SU-DHL-6 (cell line): ENCODE measurements at regions not wholly inside any gene's neighbourhood (a gene's known extent, or its start where the extent isn't known, plus 50 kb on each side); places are given as distances from the start of the nearest gene placed in this dataset.

Source experiments
- CTCF ChIP-seq: fragments of 200-600 bp; sonication (generic); IDR thresholded peaks from one replicate; pipeline ENCODE4 v1.5.1; 2017; ENCODE audit warnings: antibody characterized with exemption, mild to moderate bottlenecking, low read length, moderate library complexity; ENCODE audit not compliant: insufficient read depth, poor library complexity, severe bottlenecking
- EZH2phosphoT487 ChIP-seq: fragments of 200-600 bp; sonication (generic), shearing (Covaris generic); conservative IDR thresholded peaks from 2 replicates; pipeline ENCODE4 v1.6.1; 2018; ENCODE audit warnings: mild to moderate bottlenecking, antibody characterized with exemption, low read length, moderate library complexity, mixed read lengths

- TF ChIP-seq CTCF (no peak), EZH2phosphoT487 (no peak)
Observed at GRCh38 chr7:46186131-46186530, 265.1 kb upstream of the IGFBP3 start.
